Activated CD4-positive, alpha-beta memory T cell treated with anti-CD3 and anti-CD28 coated beads, Interleukin-2, amount 10 ng/mL, durations not matched to agents 7 days and 5 days (primary cell): ENCODE measurements at regions not wholly inside any gene's neighbourhood (a gene's known extent, or its start where the extent isn't known, plus 50 kb on each side); places are given as distances from the start of the nearest gene placed in this dataset.

Source experiments
- CTCF ChIA-PET: fragments of 350-600 bp; sonication (Branson Sonifier 250); formaldehyde crosslinking; loops from one replicate; lab custom pipeline; 2021; ENCODE audit warnings: antibody characterized with exemption, inconsistent platforms; lab: Charles Lee
- POLR2A ChIA-PET: fragments of 350-600 bp; sonication (Branson Sonifier 250); formaldehyde crosslinking; loops from one replicate; lab custom pipeline; 2021; ENCODE audit warnings: antibody characterized with exemption; lab: Charles Lee
- DNase-seq: peaks from one replicate; pipeline ENCODE4 v3.0.0-alpha.2; 2020
- H3K27ac Mint-ChIP-seq: one replicate; pipeline ENCODE4 v1.8.0; 2021; ENCODE audit warnings: mild to moderate bottlenecking, mixed read lengths
- H3K27me3 Mint-ChIP-seq: one replicate; pipeline ENCODE4 v1.8.0; 2021; ENCODE audit warnings: mixed read lengths
- H3K36me3 Mint-ChIP-seq: one replicate; pipeline ENCODE4 v1.8.0; 2021; ENCODE audit warnings: low read depth, mixed read lengths
- H3K4me1 Mint-ChIP-seq: one replicate; pipeline ENCODE4 v1.8.0; 2021; ENCODE audit warnings: mixed read lengths
- H3K4me3 Mint-ChIP-seq: one replicate; pipeline ENCODE4 v1.8.0; 2021; ENCODE audit warnings: mild to moderate bottlenecking, mixed read lengths
- H3K9me3 Mint-ChIP-seq: one replicate; pipeline ENCODE4 v1.8.0; 2021; ENCODE audit warnings: mixed read lengths

DNA sequence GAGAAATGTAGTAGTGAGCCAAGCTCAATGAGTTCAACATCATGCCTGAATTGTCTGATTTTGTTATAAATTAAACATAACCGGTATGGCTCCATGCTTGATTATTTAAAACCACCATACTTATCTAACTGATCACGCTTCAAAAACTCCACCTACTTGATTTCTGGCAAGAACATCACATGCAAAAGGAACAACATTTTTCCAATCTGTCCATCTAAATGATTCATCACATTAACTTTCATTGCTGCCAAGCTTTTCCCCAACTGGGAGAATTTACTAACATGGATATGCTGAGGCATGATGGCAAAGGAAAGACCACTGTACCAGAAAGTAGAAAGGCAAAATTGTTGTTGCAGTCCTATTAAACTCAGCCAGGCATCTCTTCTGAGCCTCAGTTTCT lies 286.8 kb downstream of the TRIB2 start:
- peaks cover 13% of the 10 kb centered on the region for H3K27me3 Mint-ChIP-seq
- no peaks in the 10 kb centered on the region for H3K36me3 Mint-ChIP-seq
- ChIA-PET CTCF (interaction anchor here (0.6 to 2.2 kb wide), 4 partner anchors 38 to 1329 kb away, joined by 3 to 7 read pairs (median 4); partner anchors contain the start of gene TRIB2), POLR2A (interaction anchor here (1.4 kb wide), 1 partner anchor 288 kb away, joined by 3 read pairs; no protein-coding TSS in a partner anchor)
- H3K4me1 Mint-ChIP-seq, result peaks cover 2% of the 10 kb centered on the region
- no peak overlapping the region for H3K4me3 Mint-ChIP-seq
- H3K27ac Mint-ChIP-seq, result no peak overlapping the region
- H3K9me3 Mint-ChIP-seq, result no peaks in the 10 kb centered on the region
- DNase-seq, result no peak

DNA sequence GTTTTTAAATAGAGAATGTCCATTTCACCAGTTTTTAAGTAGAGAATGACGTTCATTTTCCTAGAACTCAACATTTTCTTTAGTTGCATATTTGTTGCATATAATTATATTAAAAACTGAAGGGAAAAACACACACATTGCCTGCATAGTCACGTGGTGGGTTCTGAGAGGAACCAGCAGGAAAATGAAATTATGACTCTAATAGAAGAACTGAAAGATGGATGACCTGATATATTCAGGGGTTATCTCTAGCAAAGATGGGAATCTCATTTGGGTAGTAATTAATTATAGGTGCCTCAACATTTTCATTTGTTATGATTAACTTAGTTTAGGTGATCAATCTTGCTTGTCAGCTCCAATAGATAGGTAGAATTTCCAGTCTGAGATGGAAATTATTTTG lies 288.3 kb downstream of the TRIB2 start:
- Mint-ChIP-seq H3K27me3 (peaks cover 16% of the 10 kb centered on the region), H3K4me1 (peaks cover 2% of the 10 kb centered on the region), H3K9me3 (no peaks in the 10 kb centered on the region), H3K27ac (no peak overlapping the region), H3K36me3 (no peaks in the 10 kb centered on the region), H3K4me3 (no peak overlapping the region)
- ChIA-PET CTCF (no interaction called here), POLR2A (no interaction called here)
- DNase-seq, result no peak

DNA sequence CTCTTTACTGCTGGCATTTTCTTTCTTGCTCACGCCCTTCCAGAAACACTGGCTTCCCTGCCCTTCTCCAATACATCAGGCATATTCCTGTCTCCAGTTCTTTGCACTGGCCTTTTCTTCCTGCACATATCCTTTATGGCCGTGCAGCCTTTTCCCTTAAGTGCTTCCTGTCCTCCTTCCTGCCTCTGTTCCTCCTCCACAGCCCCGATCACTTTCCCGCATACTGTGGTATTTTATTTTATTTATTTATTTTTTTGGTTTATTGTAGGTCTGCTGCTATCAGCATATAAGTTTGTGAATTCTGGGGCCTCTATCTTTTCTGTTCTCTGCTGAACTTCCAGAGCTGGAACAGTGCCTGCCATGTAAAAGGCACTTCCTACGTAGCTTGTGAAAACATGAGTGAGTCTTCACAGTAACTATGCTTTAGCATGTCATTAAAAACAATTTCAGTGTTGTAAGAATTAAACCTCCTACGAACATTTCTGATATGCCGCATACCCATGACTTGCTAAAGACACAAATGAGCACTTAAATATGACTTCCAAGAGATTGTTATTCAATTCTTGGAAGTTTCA lies 289.1 kb downstream of the TRIB2 start:
- Mint-ChIP-seq H3K27ac (no peak overlapping the region), H3K4me3 (no peak overlapping the region), H3K9me3 (no peaks in the 10 kb centered on the region), H3K4me1 (peaks cover 2% of the 10 kb centered on the region), H3K27me3 (peaks cover 16% of the 10 kb centered on the region), H3K36me3 (no peaks in the 10 kb centered on the region)
- CTCF ChIA-PET, result interaction anchor here (0.6 to 2.9 kb wide), 19 partner anchors 9 to 1199 kb away, joined by 3 to 42 read pairs (median 10); partner anchors contain the start of gene TRIB2
- no peak for DNase-seq
- POLR2A ChIA-PET, result no interaction called here

DNA sequence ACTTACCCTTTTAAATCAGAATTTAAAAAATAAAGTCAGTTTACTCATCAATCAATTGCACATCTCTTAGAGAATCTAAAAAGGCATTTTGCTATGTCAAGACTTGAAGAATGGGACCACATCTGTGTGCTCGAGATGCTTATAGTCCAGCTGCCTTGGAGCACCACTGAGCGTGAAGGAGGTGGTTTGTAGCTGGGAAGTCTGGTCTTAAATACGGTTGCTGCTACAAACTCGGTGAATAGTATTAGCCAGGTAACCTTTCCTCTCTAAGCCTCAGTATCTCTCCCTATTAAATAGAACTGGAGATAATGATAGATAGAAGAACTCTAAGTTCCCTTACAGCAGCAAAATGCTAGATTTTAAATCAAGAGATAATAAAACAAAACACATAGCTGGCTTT lies 289.7 kb downstream of the TRIB2 start:
- DNase-seq, result no peak
- Mint-ChIP-seq H3K36me3 (no peaks in the 10 kb centered on the region), H3K9me3 (no peaks in the 10 kb centered on the region), H3K27ac (no peak overlapping the region), H3K4me3 (no peak overlapping the region), H3K27me3 (peaks cover 16% of the 10 kb centered on the region), H3K4me1 (peaks cover 2% of the 10 kb centered on the region)
- POLR2A ChIA-PET, result interaction anchor here (1.4 to 1.5 kb wide), 2 partner anchors 289 to 1178 kb away, joined by 4 to 8 read pairs; partner anchors contain the start of gene TRIB2
- CTCF ChIA-PET, result interaction anchor here (0.6 to 2.9 kb wide), 31 partner anchors 10 to 1200 kb away, joined by 3 to 42 read pairs (median 5); partner anchors contain the start of gene TRIB2

DNA sequence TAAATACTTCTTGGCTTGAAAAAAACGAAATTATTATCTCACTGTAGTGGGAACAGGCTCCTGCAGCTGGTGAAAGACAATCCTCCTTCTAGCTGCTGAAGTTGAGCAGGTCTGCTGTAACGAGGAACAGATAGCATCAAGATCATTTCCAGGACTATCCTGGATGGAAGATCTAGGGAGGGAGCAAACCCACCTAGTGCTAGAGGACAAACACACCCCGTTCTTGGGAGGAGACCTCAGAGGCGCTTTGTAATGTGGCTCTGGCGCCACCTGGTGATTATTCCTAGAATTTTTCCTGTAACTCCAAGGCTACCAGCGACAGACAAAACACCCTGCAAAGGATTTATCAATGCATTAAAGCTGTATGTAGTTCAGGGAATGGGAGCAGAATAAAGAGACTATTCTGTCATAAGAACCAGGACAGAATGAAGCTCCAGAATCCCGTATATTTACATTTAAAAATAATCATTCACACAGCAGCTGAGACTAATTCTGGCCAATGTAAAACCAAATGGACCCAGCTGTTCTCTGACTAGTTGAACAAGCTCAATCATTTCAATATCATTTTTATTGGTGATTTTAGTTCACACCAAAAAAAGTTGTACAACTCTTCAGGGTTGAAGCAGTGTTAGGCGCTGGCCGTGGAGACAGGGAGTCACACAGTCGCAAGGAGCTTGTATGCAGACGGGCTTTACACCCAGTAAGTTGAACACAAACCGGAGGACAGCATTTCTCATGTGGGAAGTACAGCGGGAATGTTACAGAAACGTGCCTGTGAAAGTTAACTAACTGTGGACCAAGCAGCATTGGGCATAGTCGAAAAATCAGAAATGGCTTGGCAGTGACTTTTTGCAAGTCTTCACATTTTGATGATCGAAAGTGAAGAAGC lies 290.3 kb downstream of the TRIB2 start:
- no peak overlapping the region for H3K27ac Mint-ChIP-seq
- H3K4me3 Mint-ChIP-seq, result no peak overlapping the region
- H3K27me3 Mint-ChIP-seq, result peaks cover 16% of the 10 kb centered on the region
- H3K36me3 Mint-ChIP-seq, result no peaks in the 10 kb centered on the region
- ChIA-PET POLR2A (interaction anchor here (0.7 to 1.5 kb wide), 4 partner anchors 278 to 1178 kb away, joined by 3 to 8 read pairs (median 4); partner anchors contain the start of gene TRIB2), CTCF (interaction anchor here (0.6 to 2.9 kb wide), 48 partner anchors 9 to 1228 kb away, joined by 3 to 42 read pairs (median 4); partner anchors contain the start of gene TRIB2)
- peak; percentile 68 for DNase-seq
- no peaks in the 10 kb centered on the region for H3K9me3 Mint-ChIP-seq
- H3K4me1 Mint-ChIP-seq, result peaks cover 2% of the 10 kb centered on the region

DNA sequence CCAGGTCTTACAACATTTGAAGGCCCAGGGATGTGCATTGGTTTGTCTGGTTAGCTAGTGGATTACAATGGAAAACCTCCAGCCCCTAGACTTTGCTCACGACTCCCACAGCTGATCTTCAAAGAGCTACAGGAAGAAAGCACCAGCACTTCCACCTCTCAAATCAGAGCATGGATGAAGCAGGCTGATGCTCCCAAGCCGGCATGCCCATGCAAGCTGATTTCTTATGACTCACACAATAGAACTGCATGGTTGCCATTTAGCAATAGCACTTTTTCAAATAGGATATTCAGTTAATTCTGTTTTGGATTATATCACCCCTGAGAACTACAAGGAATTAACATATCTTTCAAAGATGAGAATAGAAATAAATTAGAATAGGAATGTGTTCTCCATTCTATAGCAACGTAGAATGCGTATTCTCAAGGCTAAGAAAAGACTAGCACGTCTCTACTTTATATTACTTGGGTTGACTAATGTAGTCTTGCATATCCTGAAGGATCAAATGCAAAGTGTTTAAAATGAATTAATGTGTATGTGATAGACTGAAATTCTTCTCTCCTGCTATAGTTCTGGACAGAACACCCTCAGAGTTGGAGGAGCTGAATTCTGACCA lies 292.4 kb downstream of the TRIB2 start:
- no peaks in the 10 kb centered on the region for H3K9me3 Mint-ChIP-seq
- POLR2A ChIA-PET, result no interaction called here
- peaks cover 2% of the 10 kb centered on the region for H3K4me1 Mint-ChIP-seq
- H3K4me3 Mint-ChIP-seq, result no peak overlapping the region
- no peak overlapping the region for H3K27ac Mint-ChIP-seq
- H3K27me3 Mint-ChIP-seq, result peaks cover 14% of the 10 kb centered on the region
- no peaks in the 10 kb centered on the region for H3K36me3 Mint-ChIP-seq
- DNase-seq, result no peak
- CTCF ChIA-PET, result no interaction called here

DNA sequence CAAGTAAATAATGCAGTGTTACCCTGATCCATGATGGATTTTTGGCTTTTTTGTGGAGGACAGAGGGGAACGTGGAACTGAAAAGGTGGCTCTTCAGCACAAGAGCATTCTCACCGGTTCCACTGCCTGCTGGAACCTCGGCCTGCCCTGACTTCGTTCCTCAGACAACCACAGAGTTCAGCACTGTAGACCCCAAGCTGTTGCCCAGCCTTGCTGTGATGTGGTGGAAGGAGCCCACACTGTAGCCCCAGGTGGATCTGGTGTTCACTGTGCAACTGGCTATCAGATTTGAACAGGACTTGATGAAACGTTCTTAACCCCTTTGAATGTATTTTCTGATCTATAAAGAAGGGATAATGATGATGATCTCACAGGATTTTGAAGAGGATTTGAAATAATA lies 293.5 kb downstream of the TRIB2 start:
- Mint-ChIP-seq H3K27me3 (peaks cover 14% of the 10 kb centered on the region), H3K4me1 (peaks cover 2% of the 10 kb centered on the region), H3K36me3 (no peaks in the 10 kb centered on the region), H3K27ac (no peak overlapping the region), H3K4me3 (no peak overlapping the region), H3K9me3 (no peaks in the 10 kb centered on the region)
- ChIA-PET CTCF (no interaction called here), POLR2A (no interaction called here)
- DNase-seq, result no peak

DNA sequence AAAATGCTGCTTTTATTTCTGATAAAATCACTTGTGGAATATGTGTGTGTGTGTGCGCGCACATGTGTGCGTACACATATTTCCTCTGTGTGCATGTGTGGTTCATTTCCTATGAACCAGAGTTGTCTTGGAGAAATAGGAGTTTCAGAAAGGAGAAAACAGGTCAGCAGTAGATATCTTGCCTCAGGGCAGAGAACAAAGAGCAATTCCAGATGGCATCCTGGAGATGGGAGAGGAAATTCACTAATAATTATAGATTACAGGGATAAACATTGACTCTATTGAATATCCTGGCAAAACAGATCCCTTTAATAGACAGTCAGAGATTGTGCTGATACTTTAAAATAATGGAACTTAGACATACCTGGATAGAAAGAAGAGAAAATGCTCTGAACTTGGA lies 298.0 kb downstream of the TRIB2 start:
- Mint-ChIP-seq H3K27me3 (peaks cover 25% of the 10 kb centered on the region), H3K4me1 (no peaks in the 10 kb centered on the region), H3K4me3 (no peak overlapping the region), H3K27ac (no peak overlapping the region), H3K36me3 (no peaks in the 10 kb centered on the region), H3K9me3 (no peaks in the 10 kb centered on the region)
- no peak for DNase-seq
- POLR2A ChIA-PET, result no interaction called here
- CTCF ChIA-PET, result interaction anchor here (0.6 to 3.6 kb wide), 2 partner anchors 8 to 1186 kb away, joined by 3 to 15 read pairs; no protein-coding TSS in a partner anchor

DNA sequence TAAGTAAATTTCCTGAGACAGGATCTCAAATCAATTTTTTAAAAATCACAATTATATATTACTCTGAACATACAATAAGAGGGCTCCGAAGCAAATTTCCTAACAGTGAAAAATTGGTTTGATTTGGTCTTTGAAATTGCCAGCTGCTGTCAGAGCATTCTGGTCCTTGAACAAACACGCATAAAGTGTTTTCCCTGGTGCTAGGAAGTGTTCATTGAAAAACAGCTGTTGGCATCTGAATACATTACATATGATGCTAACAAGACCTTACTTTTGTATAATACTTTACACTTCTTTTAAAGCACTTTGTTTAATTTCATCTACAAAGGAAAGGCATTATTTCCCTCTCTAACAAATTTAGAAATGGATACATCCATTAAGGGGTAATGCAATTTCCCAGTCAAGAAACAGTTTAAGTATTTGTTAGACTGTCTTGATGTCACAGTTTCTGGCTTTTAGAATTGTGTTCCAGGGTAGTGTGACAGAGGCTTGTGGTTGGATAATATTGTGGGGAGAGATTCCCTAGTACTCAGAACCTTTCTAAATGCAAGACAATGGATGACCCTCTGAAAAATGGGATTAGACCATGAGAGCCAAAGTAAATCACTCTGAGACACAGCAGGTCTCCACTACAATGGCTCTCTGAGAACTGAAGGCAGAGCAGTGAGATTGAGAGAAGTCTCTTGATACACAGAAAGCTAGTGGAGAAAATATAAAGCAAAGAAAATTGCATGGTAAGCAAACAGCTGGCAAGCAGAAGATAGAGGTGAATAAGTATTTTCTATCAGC lies 299.0 kb downstream of the TRIB2 start:
- Mint-ChIP-seq H3K9me3 (no peaks in the 10 kb centered on the region), H3K27ac (no peak overlapping the region), H3K27me3 (peaks cover 27% of the 10 kb centered on the region), H3K36me3 (no peaks in the 10 kb centered on the region), H3K4me1 (no peaks in the 10 kb centered on the region), H3K4me3 (no peak overlapping the region)
- DNase-seq, result no peak
- ChIA-PET POLR2A (no interaction called here), CTCF (interaction anchor here (0.6 to 3.6 kb wide), 2 partner anchors 9 to 1187 kb away, joined by 3 to 15 read pairs; no protein-coding TSS in a partner anchor)

DNA sequence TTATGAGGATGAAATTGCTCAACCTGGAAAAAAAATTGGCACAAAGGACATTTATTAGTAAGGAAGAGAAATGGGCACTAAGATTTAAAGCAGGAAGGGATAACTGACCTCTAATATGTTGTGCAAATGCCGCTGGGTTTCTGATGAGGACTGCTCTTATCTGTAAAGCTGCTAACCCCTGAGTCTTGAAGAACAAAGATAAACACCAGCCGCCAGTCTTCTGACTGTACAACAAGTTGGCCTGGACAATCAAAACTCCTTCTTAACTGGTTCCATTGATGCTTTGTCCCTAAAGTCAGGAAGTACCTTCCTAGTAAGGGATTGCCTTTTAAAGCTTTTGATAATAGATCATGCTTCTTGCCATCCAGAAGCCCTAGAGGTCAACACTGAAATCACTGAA lies 301.8 kb downstream of the TRIB2 start:
- ChIA-PET CTCF (no interaction called here), POLR2A (no interaction called here)
- Mint-ChIP-seq H3K36me3 (no peaks in the 10 kb centered on the region), H3K27ac (no peak overlapping the region), H3K4me3 (no peak overlapping the region), H3K9me3 (no peaks in the 10 kb centered on the region), H3K27me3 (peaks cover 30% of the 10 kb centered on the region), H3K4me1 (no peaks in the 10 kb centered on the region)
- no peak for DNase-seq

DNA sequence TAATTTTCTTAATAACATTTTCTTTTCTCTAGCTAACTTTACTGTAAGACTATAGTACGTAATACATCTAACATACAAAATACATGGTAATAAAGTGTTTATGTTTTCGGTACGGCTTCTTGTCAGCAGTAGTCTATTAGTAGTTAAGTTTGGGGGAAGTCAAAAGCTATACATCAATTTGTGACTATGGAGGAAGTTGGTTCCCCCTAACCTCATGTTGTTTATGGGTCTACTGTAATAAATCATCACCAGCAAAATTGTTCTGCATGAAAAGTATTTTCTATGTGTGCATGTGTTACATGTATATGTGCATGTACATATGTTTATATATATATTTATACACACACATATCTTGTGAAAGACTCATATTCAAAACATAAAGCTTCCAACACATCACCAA lies 303.0 kb downstream of the TRIB2 start:
- Mint-ChIP-seq H3K4me1 (no peaks in the 10 kb centered on the region), H3K9me3 (no peaks in the 10 kb centered on the region), H3K4me3 (no peak overlapping the region), H3K36me3 (no peaks in the 10 kb centered on the region), H3K27ac (no peak overlapping the region), H3K27me3 (peaks cover 27% of the 10 kb centered on the region)
- ChIA-PET CTCF (interaction anchor here (1.4 kb wide), 1 partner anchor 13 kb away, joined by 5 read pairs; no protein-coding TSS in a partner anchor), POLR2A (no interaction called here)
- no peak for DNase-seq

DNA sequence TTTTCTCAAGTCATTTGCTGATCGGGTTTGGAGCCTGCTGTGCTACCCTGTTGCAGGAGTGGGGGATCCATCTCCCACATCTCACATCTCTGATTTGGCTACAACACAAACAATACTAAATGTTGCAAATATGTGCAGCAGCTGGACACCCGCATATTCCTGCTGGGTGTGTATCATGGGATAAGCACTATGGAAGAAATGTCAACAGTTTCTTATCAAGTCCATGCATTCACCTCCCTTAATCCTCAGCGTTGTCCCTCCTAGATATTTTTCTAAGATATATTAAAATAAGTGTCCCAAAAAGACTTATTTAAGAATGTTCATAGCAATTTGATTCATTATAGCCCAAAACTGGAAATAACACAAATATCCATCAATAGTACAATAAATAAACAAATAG lies 303.7 kb downstream of the TRIB2 start:
- no peak for DNase-seq
- H3K4me1 Mint-ChIP-seq, result no peaks in the 10 kb centered on the region
- no peak overlapping the region for H3K4me3 Mint-ChIP-seq
- peaks cover 26% of the 10 kb centered on the region for H3K27me3 Mint-ChIP-seq
- ChIA-PET POLR2A (no interaction called here), CTCF (interaction anchor here (1.4 kb wide), 1 partner anchor 13 kb away, joined by 5 read pairs; no protein-coding TSS in a partner anchor)
- no peaks in the 10 kb centered on the region for H3K36me3 Mint-ChIP-seq
- no peaks in the 10 kb centered on the region for H3K9me3 Mint-ChIP-seq
- H3K27ac Mint-ChIP-seq, result no peak overlapping the region
